VCaP (cell line): ENCODE measurements at regions not wholly inside any gene's neighbourhood (a gene's known extent, or its start where the extent isn't known, plus 50 kb on each side); places are given as distances from the start of the nearest gene placed in this dataset.

ENCODE experiments used
- H3K27ac ChIP-seq: fragments of 450-650 bp; 2 replicates; pipeline ENCODE4 v1.5.1; 2017
- CTCF ChIP-seq: fragments of 450-650 bp; conservative IDR thresholded peaks from 2 replicates; pipeline ENCODE4 v1.5.1; 2017; ENCODE audit warnings: mild to moderate bottlenecking, moderate library complexity

DNA sequence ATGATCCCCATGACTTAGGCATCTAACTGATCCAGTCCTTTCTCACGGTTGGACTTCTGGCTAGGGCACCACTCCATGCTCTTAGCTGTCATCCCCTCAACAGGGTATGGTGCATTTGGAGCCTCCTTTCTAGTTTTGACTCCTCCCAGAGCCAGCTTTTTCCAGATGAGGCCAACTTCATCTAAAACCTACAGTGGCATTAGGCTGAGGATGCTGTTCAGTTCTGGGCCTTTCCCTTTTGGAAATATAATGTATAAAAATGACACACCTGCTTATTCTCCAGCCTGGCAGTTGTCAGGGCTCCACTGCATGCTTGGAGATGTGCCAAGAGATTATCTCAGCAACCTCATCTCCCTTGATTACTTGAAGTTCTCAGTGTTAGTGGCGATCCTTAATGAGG is 239.7 kb downstream of the EMP1 start:
- no peak overlapping the region for H3K27ac ChIP-seq
- TF ChIP-seq CTCF, result no peak

DNA sequence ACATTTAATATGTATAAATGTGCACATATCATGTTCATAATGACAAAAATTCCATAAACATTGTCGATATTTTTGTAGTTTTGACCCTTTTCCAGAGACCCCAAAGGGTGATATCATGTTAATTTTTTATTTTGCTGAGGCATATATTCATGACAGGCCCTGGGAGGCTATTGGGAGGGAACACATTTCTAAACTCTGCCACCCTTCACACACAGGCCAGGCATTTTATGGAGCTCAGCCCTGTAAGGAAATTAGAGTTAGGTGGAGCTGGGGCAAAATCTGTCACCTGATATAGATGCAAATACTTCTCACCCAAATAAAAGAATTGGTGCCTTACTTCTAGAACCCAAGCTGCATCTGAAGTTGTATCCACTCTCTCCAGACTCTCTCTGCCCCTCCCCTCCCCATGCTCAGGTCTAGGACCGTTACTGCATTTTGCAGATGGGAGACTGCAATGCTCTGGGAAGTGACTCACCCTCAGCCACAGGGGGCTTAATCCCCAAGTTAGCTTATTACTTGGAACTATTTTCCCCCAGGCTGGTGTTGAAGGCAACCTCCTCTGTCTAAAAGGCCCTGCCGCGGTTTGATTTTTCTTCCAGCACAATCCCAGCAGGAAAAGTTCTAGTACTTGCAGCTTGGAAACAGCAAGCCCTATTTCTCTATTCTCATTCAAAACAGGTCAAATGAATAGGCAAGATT is 238.9 kb downstream of the EMP1 start:
- no peak for TF ChIP-seq CTCF
- no peak overlapping the region for H3K27ac ChIP-seq

DNA sequence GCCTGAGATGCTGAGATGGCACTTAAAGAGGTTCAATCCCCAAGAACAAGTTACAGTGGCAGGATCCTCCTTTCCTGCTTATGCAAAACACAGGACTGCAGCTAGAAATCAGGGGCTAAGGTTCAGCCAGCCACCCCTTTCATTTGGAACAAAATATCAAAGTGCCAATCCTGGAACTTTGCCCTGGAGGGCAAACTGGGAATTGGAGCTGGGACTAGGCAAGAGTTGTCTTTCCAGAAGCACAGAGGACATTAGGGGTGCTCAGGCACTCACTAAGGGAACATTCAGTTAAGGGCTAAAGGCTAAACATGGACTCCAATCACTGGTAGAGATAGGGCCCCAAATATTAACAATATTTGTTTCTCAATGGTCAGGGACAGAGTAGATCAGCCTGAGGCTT is 237.2 kb downstream of the EMP1 start:
- no peak overlapping the region for H3K27ac ChIP-seq
- TF ChIP-seq CTCF, result no peak

DNA sequence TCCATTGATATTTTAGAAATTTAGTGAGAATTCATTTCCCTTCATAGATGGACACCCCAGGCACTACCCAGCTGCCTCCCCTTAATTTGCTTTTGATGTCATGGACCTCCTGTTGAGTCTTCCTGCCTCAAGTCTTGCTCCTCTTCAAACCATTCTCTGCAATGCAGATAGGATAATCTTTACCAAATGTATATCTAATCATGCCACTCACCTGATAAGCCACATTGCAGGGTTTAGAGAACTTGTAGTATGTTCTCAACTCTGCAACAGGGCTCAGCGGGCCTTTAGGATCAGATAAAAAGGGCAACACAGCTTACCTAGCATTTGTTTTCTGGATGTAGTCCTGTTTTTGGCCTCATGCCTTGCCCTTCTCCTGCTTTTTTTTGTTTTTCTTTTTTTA is 234.5 kb downstream of the EMP1 start:
- no peak overlapping the region for H3K27ac ChIP-seq
- TF ChIP-seq CTCF, result no peak

- no peak for TF ChIP-seq CTCF
- H3K27ac ChIP-seq, result no peak overlapping the region
Observed at GRCh38 chr12:13428538-13429265, 232.2 kb downstream of the EMP1 start.

- no peak for TF ChIP-seq CTCF
- no peak overlapping the region for H3K27ac ChIP-seq
Observed at GRCh38 chr12:13425766-13426165, 229.2 kb downstream of the EMP1 start.

GRCh38 chr12:13422291-13422690 is 225.8 kb downstream of the EMP1 start:
- TF ChIP-seq CTCF, result no peak
- no peak overlapping the region for H3K27ac ChIP-seq
